CD14-positive monocyte (primary cell): ENCODE measurements at regions not wholly inside any gene's neighbourhood (a gene's known extent, or its start where the extent isn't known, plus 50 kb on each side); places are given as distances from the start of the nearest gene placed in this dataset.

ENCODE experiments used
- DNase-seq, 3 donors: peaks; one replicate each; pipeline ENCODE4 v3.0.0-alpha.2; 2011 to 2022
- H2AFZ ChIP-seq: 2 replicates; pipeline ENCODE4 v1.6.0; 2012; ENCODE audit warnings: mild to moderate bottlenecking, low read depth, low read length, inconsistent platforms; ENCODE audit not compliant: insufficient read depth, poor library complexity, severe bottlenecking
- H3K27ac ChIP-seq, 2 donors: 1 replicate in 1 of 2; 2 replicates in 1 of 2; pipeline ENCODE4 v1.5.1; 2012 to 2013; ENCODE audit warnings: low read length in 2 of 2, control low read depth in 1 of 2, inconsistent platforms in 1 of 2, low read depth in 1 of 2, mild to moderate bottlenecking in 1 of 2
- H3K27me3 ChIP-seq, 2 donors: one replicate each; pipeline versions ENCODE4 v1.6.0 to v1.6.1; 2011 to 2013; ENCODE audit warnings: low read length in 2 of 2; ENCODE audit not compliant: control insufficient read depth in 2 of 2, insufficient read depth in 2 of 2
- H3K36me3 ChIP-seq, 2 donors: replicated peaks in 1 of 2; 1 replicate in 1 of 2; 2 replicates in 1 of 2; pipeline versions ENCODE4 v1.5.1 to v1.6.1; 2012 to 2013; ENCODE audit warnings: low read length in 2 of 2, control low read depth in 1 of 2, inconsistent platforms in 1 of 2, mild to moderate bottlenecking in 1 of 2; ENCODE audit not compliant: insufficient read depth in 2 of 2, control insufficient read depth in 1 of 2
- H3K4me1 ChIP-seq, 2 donors: 1 replicate in 1 of 2; 2 replicates in 1 of 2; pipeline versions ENCODE4 v1.5.1 to v1.6.1; 2012 to 2013; ENCODE audit warnings: low read length in 2 of 2, control low read depth in 1 of 2, inconsistent platforms in 1 of 2, mild to moderate bottlenecking in 1 of 2, moderate library complexity in 1 of 2; ENCODE audit not compliant: insufficient read depth in 2 of 2, control insufficient read depth in 1 of 2
- H3K4me2 ChIP-seq: replicated peaks from 2 replicates; pipeline ENCODE3; 2012; ENCODE audit warnings: low read length, moderate library complexity, mild to moderate bottlenecking; ENCODE audit not compliant: poor library complexity, severe bottlenecking; ENCODE audit errors: extremely low read depth
- H3K4me3 ChIP-seq, 3 experiments: fragments of 200-600 bp in 1 of 3; sonication (generic) in 1 of 3; replicated peaks in 1 of 3; 1 replicate in 2 of 3; 2 replicates in 1 of 3; pipeline ENCODE4 v1.5.1; 2011 to 2013; ENCODE audit warnings: low read length in 3 of 3, mild to moderate bottlenecking in 3 of 3, control low read depth in 2 of 3, low read depth in 2 of 3, inconsistent platforms in 1 of 3, moderate library complexity in 1 of 3
- H3K79me2 ChIP-seq: 2 replicates; pipeline ENCODE4 v1.6.0; 2012; ENCODE audit warnings: mild to moderate bottlenecking, control low read depth, inconsistent platforms, low read length, moderate library complexity; ENCODE audit not compliant: insufficient read depth
- H3K9ac ChIP-seq: 2 replicates; pipeline ENCODE4 v1.6.0; 2017; ENCODE audit warnings: low read length, mild to moderate bottlenecking; ENCODE audit not compliant: insufficient read depth, poor library complexity, severe bottlenecking
- H3K9me3 ChIP-seq, 2 donors: replicated peaks in 1 of 2; 1 replicate in 1 of 2; 2 replicates in 1 of 2; pipeline versions ENCODE4 v1.5.1 to v1.6.1; 2012 to 2013; ENCODE audit warnings: low read length in 2 of 2, control low read depth in 1 of 2; ENCODE audit not compliant: control insufficient read depth in 1 of 2, insufficient read depth in 1 of 2
- H4K20me1 ChIP-seq: 2 replicates; pipeline ENCODE4 v1.6.0; 2012; ENCODE audit warnings: mild to moderate bottlenecking, low read length, control low read depth, moderate library complexity; ENCODE audit not compliant: insufficient read depth
- H3K27ac Mint-ChIP-seq, 7 donors: one replicate each; pipeline ENCODE4 v1.8.0; 2020; ENCODE audit warnings: mild to moderate bottlenecking in 7 of 7, mixed read lengths in 7 of 7, moderate library complexity in 6 of 7, inconsistent platforms in 2 of 7
- H3K27me3 Mint-ChIP-seq, 3 donors: one replicate each; pipeline ENCODE4 v1.8.0; 2021 to 2022; ENCODE audit warnings: low read depth in 3 of 3, mild to moderate bottlenecking in 3 of 3, mixed read lengths in 3 of 3, moderate library complexity in 3 of 3, inconsistent platforms in 1 of 3
- H3K36me3 Mint-ChIP-seq, 2 donors: one replicate each; pipeline ENCODE4 v1.8.0; 2020; ENCODE audit warnings: mixed read lengths in 2 of 2, inconsistent platforms in 1 of 2, mild to moderate bottlenecking in 1 of 2
- H3K4me1 Mint-ChIP-seq: one replicate; pipeline ENCODE4 v1.8.0; 2020; ENCODE audit warnings: mild to moderate bottlenecking, mixed read lengths
- H3K4me3 Mint-ChIP-seq, 2 donors: one replicate each; pipeline ENCODE4 v1.8.0; 2020; ENCODE audit warnings: mild to moderate bottlenecking in 2 of 2, mixed read lengths in 2 of 2, moderate library complexity in 1 of 2
- H3K9me3 Mint-ChIP-seq, 7 donors: one replicate each; pipeline ENCODE4 v1.8.0; 2020 to 2022; ENCODE audit warnings: mixed read lengths in 7 of 7, mild to moderate bottlenecking in 6 of 7, moderate library complexity in 6 of 7, inconsistent platforms in 2 of 7
- WGBS: methylation state at CpG from one replicate; pipeline ENCODE4 v1.1.5; 2013; ENCODE audit warnings: missing lambda C conversion rate; ENCODE audit not compliant: insufficient coverage; 5-methylcytosine and 5-hydroxymethylcytosine counted together
- intact Hi-C, 2 donors: fragments of 100-400 bp; cut with micrococcal nuclease; formaldehyde crosslinking; loops; one replicate each; pipeline versions ENCODE4 v1.15.0 to v1.15.1; 2023
- TF ChIP-seq, protein P1 (sequence below): fragments of 200-600 bp; IDR thresholded peaks from one replicate; pipeline ENCODE4 v1.8.0; 2022; ENCODE audit warnings: antibody characterized with exemption, mild to moderate bottlenecking

DNA sequence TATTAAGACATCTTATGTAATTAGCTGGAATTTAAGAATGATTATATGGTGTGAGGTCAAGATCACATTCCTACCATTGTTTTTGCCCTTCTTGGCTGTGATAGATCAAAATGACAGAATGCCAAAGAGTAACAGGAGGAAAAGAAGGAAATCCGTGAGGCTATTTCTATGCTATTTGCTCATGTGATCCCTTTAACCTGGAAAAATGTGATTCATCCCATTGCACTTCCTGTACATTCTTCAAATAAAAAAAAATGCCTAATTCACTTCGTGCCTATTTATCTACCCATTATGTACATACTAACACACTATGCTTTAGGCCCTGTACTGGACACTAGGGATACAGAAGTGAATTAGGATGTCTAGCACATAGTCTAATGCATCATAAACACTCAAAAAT lies 154.1 kb upstream of the PAPPA start:
- no peaks in the 10 kb centered on the region for H3K27me3 ChIP-seq
- Mint-ChIP-seq H3K27ac (no peak overlapping the region), H3K4me3 (no peak overlapping the region), H3K9me3 (peaks cover 0 to 4% (median 1%) of the 10 kb centered on the region in 7 donors), H3K36me3 (no peaks in the 10 kb centered on the region), H3K27me3 (peaks cover 0 to 2% (median 0%) of the 10 kb centered on the region in 3 donors), H3K4me1 (no peaks in the 10 kb centered on the region)
- no peaks in the 10 kb centered on the region for H3K4me1 ChIP-seq
- no peaks in the 10 kb centered on the region for H3K9me3 ChIP-seq
- DNase-seq: no peak
- no peak overlapping the region for H3K27ac ChIP-seq
- no peak overlapping the region for H3K4me3 ChIP-seq
- H3K36me3 ChIP-seq: no peaks in the 10 kb centered on the region
- intact Hi-C loops: no loop called here
- no peaks in the 10 kb centered on the region for H3K79me2 ChIP-seq
- no peak overlapping the region for H3K9ac ChIP-seq
- H4K20me1 ChIP-seq: no peaks in the 10 kb centered on the region
- TF ChIP-seq, protein P1, sequence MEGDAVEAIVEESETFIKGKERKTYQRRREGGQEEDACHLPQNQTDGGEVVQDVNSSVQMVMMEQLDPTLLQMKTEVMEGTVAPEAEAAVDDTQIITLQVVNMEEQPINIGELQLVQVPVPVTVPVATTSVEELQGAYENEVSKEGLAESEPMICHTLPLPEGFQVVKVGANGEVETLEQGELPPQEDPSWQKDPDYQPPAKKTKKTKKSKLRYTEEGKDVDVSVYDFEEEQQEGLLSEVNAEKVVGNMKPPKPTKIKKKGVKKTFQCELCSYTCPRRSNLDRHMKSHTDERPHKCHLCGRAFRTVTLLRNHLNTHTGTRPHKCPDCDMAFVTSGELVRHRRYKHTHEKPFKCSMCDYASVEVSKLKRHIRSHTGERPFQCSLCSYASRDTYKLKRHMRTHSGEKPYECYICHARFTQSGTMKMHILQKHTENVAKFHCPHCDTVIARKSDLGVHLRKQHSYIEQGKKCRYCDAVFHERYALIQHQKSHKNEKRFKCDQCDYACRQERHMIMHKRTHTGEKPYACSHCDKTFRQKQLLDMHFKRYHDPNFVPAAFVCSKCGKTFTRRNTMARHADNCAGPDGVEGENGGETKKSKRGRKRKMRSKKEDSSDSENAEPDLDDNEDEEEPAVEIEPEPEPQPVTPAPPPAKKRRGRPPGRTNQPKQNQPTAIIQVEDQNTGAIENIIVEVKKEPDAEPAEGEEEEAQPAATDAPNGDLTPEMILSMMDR: no peak
- no peak overlapping the region for H2AFZ ChIP-seq
- H3K4me2 ChIP-seq: no peak overlapping the region
- no CpG with 5 or more reads among the region's 2 CpGs for WGBS

DNA sequence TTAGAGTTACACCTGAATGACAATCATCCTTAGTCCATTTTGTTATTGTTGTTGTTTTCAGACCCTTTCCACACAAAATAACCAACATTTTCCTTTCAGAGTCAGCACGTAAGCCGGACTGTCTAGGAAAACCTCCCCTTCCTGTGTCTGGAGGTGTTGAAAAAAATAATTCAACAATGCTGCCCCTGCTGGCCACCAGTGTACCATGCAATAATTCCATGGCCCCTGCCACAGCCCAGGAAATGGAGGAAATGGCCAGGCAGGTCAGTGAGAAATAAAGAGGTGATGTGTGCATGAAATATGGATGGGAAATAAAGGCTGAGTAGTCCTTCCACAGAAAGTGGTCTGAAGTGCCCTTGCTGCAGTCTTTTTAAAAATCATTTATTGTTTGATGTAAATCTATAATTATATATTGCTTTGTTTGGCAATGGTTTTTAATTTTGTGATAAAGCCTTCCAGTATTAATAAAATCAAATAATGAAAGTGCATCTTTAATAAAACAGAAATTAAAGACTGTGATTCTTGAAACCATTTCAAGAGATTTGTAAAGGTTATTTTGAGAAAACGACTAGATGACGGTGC lies 152.8 kb upstream of the PAPPA start:
- Histone ChIP-seq H2AFZ (no peak overlapping the region), H3K79me2 (no peaks in the 10 kb centered on the region), H3K4me2 (no peak overlapping the region), H3K9ac (no peak overlapping the region), H3K4me3 (no peak overlapping the region), H3K27ac (no peak overlapping the region), H3K4me1 (no peaks in the 10 kb centered on the region), H3K9me3 (no peaks in the 10 kb centered on the region), H3K27me3 (no peaks in the 10 kb centered on the region), H3K36me3 (no peaks in the 10 kb centered on the region), H4K20me1 (no peaks in the 10 kb centered on the region)
- Mint-ChIP-seq H3K27me3 (peaks cover 0 to 2% (median 0%) of the 10 kb centered on the region in 3 donors), H3K9me3 (peaks cover 0 to 4% (median 2%) of the 10 kb centered on the region in 7 donors), H3K36me3 (no peaks in the 10 kb centered on the region), H3K4me1 (no peaks in the 10 kb centered on the region), H3K27ac (no peak overlapping the region), H3K4me3 (no peak overlapping the region)
- 100% methylated on average over 2 of the region's 4 CpGs for WGBS
- no peak for DNase-seq
- intact Hi-C loops: no loop called here
- TF ChIP-seq, protein P1: no peak
